Glomerular visceral epithelial cell (primary cell): ENCODE measurements at regions not wholly inside any gene's neighbourhood (a gene's known extent, or its start where the extent isn't known, plus 50 kb on each side); places are given as distances from the start of the nearest gene placed in this dataset.

Experiments
- DNase-seq: peaks from one replicate; pipeline ENCODE4 v3.0.0-alpha.2; 2016; ENCODE audit errors: extremely low spot score

DNA sequence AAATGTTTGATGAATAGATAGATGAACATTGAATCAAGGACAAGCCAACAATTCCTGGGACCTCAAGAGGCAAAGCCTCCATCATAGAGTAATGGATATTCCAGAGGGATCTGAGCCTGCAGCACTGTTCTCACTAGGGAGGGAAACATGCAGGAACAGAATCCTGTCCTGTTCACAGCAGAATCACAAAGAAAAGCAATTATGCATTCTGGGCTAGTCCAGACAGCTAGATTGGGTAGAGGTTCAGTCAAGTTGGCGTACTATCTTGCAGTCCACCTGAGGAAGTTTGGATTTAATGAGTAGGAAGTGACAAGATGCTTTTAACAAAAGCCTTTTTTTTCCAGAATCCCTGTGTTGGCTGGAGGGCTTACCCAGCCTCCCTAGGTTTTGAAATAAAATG is 314.5 kb upstream of the SEMA6D start:
- no peak for DNase-seq

DNA sequence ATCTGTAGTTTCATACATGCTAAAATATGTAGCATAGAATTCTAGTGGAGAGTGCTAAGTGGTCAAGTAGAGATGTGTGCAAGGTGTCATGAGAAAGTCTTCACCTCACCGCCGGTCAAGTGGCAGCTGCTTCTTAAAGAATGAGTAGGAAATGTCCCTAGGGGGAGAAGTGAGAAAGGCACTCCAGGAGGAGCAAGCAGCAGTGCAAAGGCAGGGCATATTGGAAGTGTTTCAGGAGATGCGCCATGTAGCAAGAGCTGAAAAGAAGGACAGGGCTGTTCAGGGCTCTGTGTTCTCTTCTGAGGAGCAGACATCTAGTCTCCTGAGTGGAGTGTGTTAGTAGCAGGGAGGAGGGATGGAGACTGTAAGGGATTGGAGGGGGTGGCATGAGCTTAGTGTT is 312.4 kb upstream of the SEMA6D start:
- DNase-seq = no peak

DNA sequence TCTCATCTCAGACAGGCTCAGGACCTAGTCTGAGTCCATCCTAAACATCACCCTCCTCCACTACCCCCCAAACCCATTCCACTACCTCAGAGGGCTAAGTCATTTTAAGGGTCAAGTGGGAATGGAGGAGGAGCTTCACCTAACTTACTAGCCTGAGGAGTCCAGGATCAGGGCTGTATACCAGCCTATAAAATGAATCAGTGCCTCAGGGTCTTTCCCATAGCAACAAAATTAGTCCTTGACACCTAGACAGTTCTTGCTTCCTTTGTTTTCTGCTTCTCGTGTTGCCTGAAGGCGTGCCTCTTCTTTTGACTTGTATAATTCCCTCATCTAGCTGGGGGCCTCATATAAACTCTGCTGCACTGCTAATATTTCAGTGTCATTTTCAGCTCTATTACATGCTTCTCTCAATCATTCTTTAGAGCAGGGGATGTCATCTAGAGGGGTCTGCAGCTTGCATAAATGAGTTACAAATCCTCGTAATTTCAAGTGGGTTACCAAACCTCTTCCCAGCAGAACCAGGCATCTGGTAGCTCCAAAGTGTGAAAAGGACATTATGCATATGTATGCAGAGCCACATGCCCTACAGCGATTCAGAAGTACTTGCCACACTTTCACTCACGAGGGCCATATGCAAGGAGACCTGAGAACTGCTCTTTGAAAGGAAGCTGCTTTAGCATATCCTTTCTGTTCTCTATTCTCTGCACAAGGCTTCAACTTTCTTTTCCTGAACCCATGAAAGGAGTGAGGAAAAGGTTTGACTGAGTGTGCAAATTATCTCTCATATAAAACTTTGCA is 311.7 kb upstream of the SEMA6D start:
- DNase-seq = no peak

DNA sequence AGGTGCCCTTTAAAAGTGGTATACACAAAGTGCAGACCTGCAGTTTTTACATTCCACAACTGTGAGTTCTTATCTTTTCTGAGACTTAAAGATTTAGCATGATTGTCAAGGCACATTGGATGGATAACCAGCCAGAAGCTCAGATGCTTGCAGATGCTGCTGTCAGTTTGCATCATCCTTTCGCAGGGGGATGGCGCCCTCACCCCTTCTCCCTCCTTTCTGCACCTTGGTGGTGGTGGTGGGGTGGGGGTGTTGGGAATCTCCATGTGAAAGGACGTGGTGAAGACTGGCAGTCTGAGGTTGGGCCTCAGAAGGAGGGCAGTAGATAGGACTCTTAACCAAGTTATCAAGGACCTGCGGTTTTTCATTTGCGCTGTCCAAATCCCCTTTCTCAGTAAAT is 309.6 kb upstream of the SEMA6D start:
- no peak for DNase-seq

DNA sequence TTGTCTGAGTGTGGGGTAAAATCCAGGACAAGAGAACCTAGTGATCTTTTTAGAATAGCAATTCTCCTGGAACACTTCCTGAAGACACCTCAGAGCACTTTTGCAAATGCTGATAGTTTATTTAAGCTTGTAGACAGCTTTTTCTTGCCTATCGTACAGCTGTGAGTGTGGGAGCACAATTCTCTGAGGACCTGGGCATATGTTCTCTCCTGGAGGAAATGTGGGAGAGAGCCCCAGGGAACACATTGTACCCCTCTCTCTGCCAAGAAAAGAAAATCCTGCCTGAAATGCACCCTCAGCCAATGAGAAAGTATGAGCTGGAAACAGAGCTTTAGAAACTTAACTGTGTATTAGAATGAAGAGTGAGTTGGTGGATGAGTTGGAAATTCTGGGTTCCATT is 308.3 kb upstream of the SEMA6D start:
- DNase-seq = no peak

DNA sequence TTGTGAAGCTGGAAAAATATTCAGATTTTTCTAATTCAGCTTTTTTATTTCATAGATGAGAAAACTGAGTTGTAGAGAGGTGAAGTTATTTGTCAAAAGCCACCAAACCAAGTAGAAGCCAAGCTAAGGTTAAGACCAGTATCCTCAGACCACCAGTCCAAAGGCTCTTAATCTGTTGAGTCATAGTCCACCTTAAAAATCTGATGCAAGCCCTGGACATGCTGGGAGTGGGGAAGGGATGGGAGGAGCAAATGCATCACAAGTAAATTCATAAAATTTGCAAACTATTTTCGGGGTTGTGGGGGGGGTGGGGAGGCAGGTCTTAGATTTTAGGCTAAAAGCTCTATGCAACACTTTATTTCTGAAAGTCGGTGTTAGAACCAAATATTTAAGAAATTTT is 307.7 kb upstream of the SEMA6D start:
- no peak for DNase-seq

DNA sequence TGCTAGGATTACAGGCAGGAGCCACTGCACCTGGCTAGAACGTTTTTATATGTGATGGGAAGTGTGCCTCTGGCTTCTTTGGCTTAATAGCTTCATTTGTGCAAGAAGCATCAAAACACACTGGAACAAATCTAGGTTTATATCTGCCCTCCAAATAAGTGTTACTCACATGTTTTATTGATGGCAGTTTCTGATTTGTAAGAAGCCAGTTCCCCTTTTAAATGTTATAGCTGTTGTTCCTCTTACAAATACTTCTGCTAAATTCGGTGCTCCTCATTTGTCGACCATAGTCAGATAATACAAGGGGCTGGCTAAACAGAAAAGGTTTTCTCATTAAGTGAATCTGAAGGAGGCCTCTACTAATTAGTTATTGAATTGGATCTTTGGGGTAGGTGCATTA is 307.1 kb upstream of the SEMA6D start:
- no peak for DNase-seq

DNA sequence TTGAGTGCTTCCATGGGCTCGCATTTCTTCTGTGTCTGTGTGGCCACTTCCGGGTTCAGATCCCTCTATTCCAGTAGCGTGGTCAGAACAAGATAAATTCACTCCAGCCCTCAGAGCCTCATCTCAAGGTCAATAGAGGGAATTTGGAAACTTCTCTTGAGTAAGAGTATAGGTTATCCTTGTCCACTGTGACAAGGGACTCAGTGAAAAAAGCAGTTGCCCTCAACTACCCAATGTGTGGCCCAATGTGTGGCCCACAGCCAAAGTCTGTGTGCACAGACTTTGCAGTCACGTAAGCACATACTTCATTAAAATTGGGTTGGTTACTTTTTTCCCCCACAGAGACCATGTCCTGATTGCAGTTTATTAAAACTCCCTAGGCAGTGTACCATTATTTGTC is 305.6 kb upstream of the SEMA6D start:
- DNase-seq = no peak

DNA sequence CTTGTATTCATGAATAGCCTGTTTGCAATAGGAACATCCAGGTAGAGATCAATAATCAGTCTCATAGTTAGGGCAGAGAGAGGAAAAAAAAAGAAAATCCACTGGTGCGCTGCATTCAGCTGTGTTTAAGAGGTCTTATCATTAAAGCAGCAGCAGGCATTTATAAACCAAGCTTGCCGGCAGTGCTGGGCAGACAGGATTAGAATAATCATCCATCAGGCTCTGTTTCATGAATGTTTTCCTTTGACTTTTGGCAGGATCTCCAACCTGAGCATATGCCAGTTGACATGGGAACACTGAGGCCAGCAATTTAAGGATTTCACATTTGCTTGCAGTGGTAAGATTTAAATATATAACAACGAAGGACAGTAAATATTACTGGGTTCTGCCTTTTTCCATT is 305.2 kb upstream of the SEMA6D start:
- no peak for DNase-seq

DNA sequence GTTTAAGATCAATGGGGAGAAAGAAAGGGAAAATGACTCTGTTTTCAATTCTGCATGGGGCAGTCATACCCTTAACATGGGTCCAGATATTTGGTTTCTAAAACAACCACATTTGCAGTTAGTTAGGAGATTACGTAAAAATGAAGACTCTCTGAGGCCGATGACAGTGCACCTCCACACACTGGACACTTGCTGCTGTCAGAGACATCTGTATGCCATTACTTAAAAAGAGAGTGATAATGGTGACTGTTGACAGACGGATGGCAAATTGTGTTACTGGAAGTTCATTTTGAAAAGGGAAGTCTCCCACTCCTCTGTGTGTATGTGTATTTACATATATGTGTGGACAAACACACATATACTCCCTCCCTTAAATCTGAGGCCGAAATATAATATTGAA is 304.5 kb upstream of the SEMA6D start:
- DNase-seq = no peak

DNA sequence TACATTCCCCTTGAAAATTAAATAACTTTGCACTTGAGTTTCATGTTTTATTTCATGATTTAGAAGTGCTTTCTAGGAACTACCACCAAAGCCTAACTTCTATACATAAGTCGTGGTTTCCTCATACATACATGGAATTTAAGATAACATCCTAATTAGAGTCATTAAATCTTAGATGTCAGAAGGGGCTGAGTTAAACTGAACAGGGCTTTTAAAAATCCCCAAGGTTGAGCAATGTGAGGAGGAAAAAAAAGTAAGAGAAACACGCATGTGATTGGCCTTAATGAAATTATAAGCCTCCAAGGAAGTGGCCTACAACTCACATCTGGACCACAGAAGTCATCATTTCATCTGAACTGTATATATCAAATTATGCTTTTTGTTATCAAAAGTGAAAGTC is 303.1 kb upstream of the SEMA6D start:
- no peak for DNase-seq

DNA sequence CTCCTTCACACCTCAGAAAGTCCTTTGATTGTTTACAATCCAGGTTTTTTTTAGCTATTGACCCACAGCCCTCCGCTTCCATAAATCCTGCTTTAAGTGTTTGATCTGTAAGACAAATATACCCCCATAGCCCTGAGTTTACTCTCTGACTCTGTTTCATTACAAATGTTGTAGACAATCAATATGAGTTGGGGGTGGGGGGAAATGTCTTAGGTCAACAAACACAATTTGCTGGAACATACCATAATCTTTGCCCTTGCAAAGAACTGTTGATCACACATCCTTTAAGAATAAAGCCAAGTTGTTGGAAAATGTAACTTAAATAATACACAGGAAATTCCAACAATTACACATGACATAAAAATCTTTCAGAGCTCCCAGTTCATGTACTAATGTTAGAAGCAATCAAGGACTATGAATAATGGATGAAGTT is 301.8 kb upstream of the SEMA6D start:
- DNase-seq = no peak

DNA sequence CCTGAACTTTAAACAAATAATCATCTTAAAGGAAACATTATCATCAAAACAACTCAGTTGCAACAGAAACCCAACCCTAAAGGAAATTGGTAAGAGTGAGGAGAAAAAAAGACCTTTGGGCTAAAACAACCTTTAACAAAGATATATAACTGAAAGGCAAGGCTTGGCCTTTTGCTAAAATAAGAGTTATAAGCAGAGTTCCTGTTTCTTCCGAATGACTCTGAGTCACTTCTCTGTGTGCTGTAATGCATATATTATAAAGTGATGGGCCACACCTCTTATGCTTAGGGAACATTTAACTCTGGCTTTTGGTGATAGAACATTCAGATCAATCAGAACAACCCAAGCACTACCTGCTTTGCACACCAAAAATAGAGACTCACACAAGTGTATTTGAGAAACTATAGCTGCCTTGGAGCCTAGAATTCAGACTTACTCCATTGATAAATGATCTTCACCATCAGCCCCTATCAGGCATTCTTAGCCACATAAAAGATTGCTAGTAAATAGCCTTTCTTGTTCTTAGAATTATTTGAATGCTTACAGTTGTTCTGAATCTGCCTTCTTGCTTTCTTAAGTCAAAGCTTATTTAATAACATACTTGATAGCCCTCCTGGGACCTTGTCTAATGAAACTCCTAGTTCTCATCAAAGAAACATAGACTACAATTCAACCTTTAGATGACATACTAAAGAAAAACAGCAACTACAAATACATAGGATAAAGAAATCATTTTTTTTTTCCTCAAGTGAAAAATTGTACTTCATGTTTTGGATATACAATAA is 294.2 kb upstream of the SEMA6D start:
- no peak for DNase-seq

DNA sequence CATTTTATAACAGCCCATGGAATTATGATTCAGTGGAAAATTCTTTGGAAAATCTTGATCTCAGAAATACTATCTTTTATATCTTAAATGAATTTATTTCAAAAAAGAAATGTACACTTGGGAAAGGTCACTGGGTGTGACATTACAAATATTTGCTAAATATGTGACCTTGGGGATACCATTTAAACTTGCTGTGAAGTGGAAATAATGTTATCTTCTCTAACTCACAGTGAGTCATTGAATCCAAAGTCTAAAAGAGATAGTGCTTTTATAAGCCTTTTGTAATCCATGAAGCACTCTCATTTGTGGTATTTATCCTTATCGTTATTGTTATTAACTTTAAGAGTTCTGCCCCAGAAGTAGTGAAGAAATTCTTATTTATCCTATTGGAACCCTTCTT is 289.8 kb upstream of the SEMA6D start:
- DNase-seq = no peak

DNA sequence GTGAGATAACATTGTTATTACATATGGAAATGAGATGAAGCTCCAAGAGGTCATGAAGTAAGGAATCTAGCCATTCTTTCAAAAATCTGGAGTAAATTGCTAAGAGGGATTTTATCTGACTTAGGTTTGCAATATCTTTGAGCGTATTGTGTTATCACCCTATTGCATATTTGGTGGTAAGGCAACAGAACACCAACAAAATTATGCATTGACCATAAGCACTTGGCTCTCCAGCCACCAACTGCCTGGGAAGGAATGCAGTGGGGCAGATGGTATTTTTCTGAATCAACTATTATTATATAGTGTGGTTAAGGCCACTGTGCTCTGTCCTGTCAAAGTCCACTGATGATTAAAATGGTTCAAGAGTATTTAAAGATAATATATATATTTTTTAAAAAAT is 287.9 kb upstream of the SEMA6D start:
- no peak for DNase-seq

DNA sequence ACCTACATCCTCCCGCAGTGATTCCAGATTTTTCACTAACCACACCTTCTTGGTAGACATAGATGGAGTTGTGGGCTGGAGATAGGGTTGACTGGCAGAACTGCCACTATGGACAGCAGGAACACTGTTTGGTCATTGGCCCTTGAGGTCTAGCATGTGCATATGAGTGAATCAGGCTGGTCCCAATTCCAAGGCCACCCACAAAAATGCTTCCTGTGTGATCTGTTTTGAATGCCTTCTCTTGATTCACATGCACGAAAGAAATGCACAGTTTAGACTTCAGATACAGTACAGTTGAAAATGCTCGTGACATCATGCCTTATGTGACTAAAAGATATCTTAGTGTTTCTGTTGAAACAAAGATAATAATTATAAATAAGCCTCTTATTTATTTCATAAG is 285.8 kb upstream of the SEMA6D start:
- no peak for DNase-seq

DNA sequence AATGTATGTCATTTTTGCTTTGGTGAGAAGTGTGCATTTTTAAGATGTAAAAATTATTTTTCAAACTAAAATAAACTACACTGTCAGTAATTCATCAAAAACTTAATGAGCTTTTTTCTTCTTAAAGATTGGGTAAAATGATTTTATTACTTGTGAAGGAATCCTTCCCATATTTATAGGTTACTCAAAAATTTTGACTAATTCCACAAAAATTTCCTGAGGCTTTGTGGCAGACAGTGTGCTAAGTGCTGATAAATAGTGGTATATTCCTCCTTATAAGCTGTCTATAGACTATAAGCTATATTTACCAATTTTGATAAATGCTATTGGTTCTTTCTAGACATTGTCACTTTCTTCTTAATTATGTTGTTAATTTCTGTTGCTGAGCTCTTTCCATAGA is 284.5 kb upstream of the SEMA6D start:
- DNase-seq = no peak

DNA sequence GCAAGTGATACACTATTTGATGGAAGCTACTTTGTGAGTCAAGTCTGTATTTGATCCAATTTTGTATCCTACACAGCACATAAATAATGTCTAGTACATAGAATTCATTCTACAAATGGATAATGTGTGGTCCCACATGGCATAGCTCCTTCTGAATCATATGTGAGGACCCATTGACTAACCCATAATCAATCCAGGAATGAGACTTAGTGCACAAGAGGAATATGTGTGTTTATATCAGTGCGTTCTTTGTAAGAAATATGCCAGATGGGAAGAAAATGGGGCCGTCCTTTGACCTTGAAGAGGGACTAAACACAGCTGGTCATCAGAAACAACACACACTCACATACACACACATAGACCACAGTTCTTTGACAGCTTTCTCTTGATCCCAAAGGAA is 282.7 kb upstream of the SEMA6D start:
- DNase-seq = no peak

DNA sequence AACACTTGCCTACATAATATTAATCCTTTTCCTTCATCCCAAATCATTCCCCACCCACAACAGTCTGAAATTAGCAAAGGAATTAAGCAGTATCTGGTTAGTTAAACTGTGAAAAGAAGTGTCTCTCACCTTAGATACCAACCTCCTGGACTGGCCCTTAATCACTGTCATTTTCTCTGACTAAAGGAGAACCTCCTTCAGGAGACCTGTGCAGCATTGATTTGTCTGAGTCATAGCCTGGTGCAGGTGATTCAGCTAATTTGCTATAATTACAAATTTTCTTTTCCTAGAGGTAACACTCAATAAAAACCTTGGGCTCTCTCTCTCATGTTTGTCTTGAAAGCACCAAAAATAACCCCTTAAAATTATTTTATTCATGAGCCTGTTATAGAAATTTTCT is 279.8 kb upstream of the SEMA6D start:
- DNase-seq = no peak

DNA sequence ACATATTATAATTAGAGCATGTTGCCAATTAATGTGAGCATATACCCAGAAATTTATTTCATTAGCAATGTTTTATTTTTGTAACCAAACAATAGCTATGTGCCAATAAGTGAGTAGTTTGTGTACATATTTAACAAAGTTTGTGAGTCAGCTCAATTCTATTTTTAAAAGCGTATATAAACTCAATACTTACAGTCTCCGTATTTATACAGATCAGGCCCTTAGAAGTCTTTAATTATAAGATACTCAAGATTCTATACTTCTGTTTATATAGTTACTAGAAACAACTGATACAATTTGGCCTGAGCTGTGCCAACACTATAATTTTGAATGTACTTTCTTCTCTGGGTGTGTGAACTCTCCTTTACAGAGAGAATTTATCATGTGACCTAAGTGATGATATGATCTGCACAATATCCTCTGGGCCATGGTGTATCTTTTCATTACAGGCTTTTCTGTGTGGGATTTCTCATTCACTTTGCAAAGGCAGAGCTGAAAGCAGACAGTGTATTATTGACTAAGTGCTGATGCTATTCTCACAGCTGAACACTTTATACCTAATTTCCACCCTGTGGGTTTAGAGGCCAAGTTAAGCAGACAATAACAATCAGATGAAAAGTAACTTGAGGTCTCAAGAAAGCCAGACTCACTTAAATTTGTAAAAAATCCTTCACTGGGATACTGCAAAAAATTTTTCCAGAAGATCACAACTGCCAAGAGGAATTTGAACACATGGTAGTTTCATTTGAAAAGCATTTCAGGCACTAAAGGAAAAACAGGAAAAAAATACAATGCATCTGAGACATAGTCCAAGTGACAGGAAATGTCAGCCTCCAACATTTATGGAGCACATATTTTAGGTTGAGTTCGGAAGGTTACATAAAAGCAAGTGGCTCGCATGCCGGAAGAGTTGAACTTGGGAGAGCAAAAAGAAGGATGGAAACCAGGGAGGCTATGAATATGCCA is 277.9 kb upstream of the SEMA6D start:
- no peak for DNase-seq

DNA sequence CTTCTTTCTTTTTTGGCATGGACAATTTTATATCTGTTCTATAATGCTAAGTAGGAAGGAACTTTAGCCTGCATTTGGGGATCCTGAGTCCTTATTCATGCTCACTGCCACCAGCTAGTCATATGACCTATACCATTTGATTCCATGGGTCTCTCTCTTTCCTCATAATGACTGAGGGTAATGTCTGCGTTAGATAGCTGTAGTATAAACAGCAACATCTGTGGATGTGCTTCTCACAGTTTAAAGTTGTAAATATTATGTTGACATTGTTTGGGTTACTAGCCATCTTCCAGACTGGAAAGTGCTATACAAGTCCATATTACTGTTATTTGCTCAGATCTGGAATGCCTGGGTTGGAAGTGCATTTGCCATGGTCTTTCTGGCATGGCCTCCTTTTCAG is 274.9 kb upstream of the SEMA6D start:
- DNase-seq = no peak

DNA sequence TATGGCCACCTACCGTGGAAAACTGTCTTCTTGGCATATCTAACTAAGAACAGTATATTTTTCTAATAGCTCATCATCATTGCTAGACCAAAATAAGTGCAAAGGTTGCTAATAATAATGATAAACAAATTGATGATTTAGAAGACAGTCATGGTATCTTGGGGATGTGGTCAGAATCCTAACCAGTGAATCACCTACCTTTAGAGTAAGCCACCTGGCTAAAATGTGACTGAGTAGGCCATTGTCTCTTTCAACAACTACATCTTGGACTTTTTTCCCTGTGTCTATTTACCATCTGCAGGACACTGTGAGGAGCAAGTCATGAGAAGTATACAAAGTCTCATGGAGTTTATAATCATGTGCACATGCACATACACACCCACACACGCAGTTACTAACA is 273.5 kb upstream of the SEMA6D start:
- DNase-seq = no peak
